ENCODE measurements at regions not wholly inside any gene's neighbourhood (a gene's known extent, or its start where the extent isn't known, plus 50 kb on each side); places are given as distances from the start of the nearest gene placed in this dataset.
"Not testable (repeated sequence)": the region's sequence is repeated elsewhere in the genome, so short reads cannot be mapped to it uniquely, and the experiment has no call there.

DNA sequence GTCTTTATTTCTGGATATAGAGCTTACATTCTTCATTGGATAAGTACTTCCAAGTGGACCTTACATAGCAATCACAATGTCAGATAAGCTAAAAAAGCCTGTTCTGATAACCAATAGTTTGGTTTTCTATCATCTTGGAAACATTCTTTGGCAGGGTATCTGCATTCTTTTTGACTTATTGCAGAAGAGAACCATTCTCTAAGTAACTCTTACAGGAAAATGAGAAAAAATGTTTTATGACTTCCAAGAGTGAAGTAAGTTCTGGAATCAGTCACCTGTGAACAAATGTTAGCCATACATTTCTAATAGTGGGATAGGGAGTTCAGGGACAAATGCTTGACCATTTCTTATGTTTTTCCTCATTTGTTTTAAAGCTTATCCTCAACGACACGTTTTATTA is 564.0 kb downstream of the CD109 start:
- no peak for DNase-seq

DNA sequence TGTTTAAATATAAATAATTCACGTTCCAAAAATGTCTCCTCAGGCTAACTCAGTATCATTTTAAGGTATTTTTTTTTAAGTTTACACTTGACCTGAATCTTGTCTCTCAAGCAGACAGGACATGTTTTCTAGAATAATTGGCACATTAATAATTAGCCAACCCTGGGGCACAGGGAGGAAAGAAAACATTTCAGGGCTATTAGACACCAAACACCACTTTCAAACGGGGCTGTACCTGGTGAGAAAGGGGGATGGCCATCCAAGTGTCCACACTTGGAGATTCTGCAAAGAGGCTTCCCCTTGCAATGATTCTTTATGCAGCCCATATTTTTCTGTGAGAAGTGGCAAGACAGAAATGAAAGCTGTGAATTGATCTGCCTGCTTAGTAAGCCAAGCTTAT is 560.8 kb downstream of the CD109 start:
- DNase-seq = no peak

DNA sequence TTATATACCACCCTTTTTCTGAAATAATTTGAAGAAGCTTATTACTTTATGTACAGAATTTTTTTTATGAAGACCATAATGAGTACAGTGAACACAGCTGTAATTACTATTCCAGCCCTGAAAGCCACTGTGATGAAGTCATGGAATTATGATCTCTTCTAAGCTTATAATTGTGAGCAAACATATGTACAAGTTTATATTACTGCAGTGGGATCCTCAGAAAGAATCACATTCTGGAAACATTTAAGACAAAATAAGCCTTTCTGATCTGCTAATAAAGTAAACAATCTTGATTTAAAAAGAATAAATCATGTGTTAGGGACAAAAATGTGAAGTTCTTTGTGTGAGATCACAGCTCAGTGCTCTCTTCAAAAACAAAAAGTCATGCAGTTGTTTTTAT is 560.4 kb downstream of the CD109 start:
- no peak for DNase-seq

DNA sequence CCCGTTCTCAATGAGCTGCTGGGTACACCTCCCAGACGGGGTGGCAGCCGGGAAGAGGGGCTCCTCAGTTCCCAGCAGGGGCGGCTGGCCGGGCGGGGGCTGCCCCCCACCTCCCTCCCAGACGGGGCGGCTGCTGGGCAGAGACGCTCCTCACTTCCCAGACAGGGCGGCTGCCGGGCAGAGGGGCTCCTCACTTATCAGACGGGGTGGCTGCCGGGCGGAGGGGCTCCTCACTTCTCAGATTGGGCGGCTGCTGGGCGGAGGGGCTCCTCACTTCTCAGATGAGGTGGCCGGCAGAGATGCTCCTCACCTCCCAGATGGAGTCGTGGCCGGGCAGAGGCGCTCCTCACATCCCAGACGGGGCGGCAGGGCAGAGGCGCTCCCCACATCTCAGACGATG is 559.0 kb downstream of the CD109 start:
- DNase-seq = not testable (repeated sequence)

DNA sequence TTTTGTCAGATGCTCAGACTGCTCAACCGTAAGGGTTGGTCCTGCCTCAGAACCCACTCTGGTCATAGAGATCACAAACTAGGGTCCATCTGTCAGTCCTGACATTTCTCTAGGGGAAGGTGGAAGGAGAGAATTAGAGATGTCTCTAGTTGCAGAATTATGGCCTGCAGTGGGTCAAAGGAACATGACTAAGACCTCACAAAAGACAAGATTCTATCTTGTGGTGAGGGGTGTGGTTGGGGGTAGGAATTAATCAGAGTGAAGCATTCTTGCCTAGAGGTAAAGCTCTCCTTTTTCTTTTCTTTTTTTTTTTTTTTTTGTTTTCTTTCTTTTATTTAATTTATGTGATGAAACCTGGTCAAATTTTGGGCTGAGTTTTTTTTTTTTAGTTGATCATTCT is 558.1 kb downstream of the CD109 start:
- not testable (repeated sequence) for DNase-seq

DNA sequence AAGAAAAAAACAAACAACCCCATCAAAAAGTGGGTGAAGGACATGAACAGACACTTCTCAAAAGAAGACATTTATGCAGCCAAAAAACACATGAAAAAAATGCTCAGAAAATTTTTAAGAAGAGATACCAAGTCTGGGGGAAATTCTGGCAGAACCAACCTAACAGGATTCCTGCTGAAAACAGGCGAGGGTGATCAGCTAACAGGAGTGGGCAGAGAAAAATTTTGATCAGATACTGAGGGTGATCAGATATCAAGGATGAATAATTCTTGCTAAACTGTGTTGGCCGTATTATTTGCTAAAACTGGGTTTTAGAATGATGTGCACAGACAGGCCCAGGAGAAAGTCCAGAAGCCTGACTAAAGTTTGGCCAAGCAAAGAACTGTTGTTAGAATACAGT is 557.3 kb downstream of the CD109 start:
- DNase-seq = no peak

DNA sequence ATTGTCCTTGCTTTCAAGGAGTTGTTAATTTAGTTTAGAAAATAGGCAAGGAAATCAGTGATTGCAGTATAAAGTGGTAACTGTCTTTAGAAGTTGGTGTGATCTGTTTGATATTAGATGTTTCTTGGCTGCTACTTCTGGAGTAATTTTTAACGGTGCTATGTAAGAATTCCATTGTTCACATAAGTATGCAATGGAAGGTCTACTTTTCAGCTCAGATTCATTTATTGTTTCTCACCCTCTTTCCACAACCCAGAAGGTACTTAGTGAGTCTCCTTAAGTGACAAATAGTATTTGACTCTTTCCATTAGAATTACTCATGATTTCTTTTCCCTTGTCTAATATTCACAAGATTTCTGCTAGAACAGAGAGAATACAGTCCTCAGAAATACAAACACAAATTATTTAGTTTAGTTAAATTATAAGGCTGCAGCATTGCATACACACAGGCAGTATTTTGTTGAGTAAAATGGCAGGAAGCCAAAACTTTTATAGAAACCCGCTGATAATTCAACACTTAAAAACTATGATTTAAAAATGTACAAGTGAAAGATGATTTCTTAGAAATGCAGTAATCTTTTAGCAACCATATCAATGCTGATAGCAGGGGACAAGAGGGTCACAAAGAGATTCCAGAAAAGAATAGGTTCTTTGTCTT is 554.3 kb downstream of the CD109 start:
- no peak for DNase-seq

DNA sequence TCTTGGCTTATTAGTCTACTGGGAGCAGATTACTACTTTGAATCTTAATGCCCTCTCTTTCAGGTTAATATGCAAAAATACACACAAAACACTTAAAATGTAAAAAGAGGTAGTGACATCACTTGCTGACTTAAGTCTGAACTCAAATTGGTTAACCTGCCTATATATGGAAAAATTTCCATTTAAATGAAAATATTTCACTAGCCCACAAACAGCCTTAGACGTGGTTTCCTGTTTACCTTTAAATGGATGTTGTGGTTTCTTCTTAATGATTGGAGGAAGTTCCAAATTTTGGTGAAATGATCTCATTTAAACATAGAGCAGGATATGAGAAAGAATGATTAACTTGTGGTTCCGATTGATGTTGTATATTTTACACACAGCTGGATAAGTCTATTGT is 553.7 kb downstream of the CD109 start:
- DNase-seq = peak; percentile 43

DNA sequence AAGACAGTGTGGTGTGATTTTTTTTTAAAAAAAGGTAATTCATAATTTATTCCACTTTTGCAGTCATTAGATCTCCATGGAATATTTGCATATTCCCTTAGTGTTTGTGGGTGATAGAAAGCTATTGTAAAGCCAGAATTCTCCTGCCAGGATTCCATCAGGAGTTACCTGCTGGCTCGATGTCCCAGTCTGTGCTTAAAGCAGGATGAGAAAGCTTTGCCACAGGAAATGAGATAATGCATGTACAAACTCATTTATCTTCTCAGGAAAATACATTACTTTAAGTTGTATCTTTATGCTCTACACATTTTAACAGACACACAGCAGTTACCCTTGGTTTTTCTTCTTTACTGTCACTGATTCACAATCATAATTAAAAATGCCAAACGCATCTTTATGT is 553.0 kb downstream of the CD109 start:
- no peak for DNase-seq

DNA sequence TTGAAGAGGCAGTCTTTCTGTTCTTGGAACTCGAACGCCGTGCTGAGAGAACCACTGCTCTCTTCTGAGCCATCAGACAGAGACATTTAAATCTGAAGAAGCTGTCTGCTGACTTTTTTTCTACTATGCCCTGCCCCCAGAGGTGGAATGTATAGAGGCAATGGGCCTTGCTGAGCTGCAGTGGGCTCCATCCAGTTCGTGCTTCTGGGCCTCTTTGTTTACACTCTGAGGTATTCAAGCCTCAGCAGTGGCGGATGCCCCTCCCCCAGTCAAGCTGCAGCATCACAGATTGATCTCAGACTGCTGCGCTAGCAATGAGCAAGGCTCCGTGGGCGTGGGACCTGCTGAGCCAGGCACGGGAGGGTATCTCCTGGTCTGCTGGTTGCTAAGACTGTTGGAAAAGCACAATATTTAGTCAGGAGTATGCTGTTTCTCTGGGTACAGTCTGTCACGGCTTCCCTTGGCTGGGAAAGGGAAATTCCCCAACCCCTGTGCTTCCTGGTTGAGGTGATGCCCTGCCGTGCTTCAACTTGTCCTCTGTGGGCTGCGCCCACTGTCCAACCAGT is 526.8 kb downstream of the CD109 start:
- no peak for DNase-seq

DNA sequence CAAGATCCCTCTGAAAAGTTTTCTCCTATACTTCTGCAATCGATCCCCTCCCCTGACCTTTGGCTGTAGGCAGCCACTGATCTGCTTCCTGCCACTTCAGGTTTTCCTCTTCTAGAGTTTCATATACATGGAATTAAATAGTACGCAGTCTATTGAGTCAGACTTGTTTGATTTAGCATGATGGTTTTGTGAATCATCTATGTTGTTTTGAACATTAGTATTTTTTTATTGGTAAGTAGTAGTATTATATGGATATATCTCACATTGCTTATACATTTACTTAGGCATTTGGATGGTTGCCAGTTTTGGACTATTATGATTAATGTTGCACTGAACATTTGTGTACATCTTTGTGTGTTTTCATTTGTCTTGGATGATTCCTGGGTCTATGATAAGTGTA is 518.0 kb downstream of the CD109 start:
- DNase-seq = no peak

DNA sequence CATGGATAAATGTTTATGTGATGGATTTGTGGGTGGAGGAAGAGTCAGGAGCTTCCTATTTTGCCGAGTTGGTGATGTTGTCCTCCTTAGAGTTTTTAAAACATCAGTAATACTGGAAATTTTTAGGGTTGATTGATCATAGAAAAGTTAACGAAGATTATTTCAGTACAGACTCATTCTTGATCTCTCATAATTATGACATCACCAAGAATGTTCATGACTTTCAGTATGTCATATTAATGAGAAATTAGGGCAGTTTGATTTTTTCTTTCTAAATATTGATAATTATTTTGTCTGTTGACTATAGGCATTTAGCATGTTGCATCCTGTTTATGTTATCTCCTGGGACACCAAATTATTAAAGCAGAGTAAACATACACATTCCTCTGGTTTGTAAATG is 512.2 kb downstream of the CD109 start:
- DNase-seq = no peak

DNA sequence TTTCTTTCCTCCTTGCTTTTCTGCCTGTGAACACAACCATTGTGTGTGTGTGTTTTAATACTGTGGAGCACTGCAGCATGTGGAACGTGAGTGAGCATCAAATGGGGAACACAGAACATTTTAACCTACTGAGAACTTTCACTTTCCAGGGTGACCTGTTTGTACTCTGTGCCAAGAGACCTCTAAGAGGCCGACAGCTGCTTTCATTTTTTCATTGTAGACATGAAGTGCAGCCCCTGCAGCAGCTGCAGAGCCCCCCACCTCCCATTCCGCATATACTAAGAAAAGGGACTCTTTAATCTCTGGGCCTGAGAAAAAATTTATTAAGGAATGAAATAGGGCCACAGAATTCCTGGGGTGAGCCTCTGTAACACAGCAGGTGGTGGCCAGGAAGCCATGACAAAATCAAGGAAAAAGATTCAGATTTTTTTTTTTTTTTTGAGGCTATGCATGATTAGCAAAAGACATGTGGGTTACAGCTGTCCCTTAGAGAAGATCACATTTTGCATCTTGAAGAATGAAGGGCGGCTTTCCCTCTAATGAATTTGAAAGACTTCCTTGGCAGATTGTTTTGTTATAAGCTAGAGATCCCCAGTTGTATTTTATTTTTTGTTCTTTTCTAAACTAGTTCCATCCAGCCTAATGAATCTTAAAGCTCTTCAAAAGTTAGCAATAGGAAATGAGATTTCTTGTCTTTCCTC is 503.4 kb downstream of the CD109 start:
- no peak for DNase-seq

DNA sequence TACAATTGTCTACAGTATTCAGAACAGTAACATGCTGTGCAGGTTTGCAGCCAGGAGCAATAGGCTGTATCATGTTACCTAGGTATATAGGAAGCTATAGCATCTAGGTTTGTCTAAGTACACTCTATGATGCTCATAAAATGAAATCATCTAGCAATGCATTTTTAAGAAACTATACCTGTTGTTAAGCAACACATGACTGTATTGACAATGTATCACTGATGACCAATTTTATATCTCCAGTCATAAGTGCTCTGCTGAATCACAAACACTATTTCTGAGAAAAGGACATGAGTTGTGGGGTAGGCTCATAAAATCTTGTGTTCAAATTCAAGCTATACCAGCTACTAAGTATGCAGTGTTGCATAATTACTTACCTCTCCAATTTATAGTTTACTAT is 501.3 kb downstream of the CD109 start:
- no peak for DNase-seq

DNA sequence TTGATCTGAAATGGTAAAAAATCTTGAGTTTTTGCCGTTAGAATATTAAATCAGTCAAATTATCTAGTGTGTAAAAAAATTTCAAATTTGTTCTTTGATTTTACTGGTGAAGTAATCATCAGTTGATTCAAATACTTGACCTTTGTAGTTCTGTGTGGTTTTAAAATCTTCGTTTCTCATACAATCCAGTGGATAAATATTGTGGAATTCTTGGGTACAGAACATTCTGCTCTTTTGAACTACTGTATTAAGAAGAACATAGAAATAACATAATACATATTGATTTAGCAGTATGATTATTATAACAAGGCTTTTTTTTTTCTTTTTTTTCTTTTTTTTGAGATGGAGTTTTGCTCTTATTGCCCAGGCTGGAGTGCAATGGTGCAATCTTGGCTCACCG is 491.8 kb downstream of the CD109 start:
- no peak for DNase-seq

DNA sequence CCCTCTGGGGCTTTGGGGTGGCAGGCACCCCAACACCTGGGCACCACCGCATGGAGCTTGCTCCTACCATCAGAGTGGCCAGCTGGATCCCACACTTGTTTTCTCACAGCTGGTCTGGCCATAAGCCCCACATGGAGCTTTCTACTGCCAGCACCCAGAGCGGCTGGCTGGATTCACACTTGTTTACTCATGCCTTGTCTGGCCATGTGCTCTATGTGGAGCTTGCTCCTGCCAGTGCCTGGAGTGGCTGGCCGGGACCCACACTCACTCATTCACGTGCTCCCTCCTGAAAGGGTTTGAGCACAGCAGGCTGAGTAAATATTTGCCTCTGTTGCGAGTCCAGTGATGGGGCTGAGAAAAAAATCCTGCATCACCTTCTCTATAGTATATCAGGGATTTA is 487.0 kb downstream of the CD109 start:
- DNase-seq = no peak

DNA sequence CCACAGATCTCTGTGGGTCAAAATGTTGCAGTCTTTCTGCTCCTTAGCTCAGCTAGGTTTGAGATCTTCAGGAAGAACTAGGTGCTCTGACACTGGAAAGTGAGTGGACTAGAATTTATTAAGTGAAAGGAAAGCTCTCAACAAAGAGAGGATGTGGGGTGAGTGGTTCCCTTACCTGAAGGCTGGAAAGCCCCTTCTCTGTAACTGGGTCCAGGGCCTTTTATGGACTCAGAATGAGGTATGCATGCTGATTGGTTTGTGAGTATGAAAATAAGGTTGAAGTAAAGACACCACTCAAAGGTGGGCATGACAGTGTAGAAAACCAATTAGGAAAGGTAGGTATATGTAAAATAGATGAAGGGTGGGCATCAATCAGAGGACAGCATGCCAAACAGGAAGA is 485.5 kb downstream of the CD109 start:
- DNase-seq = no peak

DNA sequence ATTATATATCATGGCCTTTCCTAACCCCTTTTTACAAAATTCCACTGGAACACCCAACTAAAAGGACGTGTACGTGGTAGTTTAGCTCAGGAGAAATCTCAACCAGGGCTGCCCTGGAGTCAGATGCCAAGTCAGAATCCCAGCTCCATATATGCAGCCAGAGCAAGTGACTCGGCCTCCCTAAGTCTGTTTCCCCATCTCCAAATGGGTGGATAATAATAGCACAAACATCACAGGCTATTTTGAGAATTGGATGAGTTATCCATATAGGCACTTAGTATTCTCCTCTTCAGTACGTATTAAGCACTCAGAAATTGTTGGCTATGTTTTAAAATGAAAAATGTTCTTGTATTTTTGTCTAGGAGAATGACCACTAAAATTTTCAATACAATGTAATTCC is 481.5 kb downstream of the CD109 start:
- DNase-seq = no peak

DNA sequence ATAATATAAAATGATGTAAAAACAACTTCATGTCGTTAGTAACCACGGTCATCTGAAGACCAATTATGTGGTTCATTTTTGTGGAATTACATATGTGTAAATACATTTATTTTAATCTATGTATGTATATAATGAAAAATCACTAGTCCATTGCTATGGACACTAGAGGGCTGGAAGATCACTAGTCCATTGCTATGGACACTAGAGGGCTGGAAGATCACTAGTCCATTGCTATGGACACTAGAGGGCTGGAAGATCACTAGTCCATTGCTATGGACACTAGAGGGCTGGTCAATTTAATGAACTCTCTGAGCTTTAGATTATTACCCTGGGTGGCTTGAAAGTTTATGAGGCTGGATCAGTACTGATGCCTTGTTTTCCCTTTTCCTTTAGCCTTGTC is 474.5 kb downstream of the CD109 start:
- not testable (repeated sequence) for DNase-seq

DNA sequence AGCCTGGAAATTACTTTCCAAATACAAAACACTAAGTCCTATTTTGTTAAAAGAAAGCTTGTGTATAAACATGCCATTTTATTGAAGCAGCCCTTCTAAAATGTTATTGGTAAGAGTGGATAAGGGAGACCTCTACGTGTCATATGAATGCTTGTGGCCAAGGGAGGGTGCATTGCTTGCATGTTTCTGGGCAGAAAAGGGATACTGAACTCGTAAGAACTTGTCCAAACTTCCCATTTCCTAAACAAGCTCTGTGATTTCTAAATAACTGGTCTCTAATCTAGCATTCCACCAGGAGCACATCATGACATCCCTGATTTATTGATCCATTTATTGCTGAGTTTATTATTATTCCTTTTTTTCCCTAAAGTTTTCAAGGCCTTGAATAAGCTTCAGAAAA is 474.1 kb downstream of the CD109 start:
- DNase-seq = peak; percentile 38

DNA sequence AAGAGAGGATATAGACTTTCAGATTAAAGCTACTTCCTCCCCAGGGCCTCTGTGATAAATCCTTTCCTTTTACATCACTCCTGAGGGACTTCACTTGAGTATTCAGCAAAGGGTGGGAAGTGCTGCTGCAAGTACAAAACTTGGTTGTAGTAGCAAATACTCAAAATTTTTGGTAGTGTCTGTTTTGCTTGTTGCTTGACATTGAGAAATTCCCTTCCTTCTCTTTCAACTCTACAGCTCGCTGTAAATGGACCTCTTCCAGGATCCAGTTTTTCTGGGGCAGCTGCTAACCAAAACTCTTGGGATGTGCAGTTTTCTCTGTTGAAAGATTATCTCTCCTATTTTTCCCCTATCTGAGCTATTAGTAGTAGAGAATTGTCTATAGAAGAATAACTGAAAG is 472.0 kb downstream of the CD109 start:
- DNase-seq = no peak

DNA sequence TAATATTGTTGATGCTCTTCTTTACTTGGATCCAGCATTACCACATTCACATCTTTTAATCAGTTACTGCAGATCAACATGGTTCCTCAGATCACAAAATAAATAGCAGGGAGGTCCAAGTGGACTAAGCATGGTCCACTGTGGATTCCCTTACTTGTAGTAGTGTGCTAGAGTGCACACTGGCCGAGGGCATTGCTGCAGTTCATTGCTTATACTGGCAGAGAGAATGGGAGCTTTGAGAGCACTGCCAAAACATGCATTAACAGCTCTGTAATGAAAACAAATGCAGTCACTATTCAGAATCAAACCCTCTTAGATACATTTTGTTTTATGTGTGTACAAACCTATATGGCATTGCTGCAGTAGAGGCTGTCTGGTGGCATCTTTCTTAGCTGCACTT is 471.5 kb downstream of the CD109 start:
- DNase-seq = no peak

DNA sequence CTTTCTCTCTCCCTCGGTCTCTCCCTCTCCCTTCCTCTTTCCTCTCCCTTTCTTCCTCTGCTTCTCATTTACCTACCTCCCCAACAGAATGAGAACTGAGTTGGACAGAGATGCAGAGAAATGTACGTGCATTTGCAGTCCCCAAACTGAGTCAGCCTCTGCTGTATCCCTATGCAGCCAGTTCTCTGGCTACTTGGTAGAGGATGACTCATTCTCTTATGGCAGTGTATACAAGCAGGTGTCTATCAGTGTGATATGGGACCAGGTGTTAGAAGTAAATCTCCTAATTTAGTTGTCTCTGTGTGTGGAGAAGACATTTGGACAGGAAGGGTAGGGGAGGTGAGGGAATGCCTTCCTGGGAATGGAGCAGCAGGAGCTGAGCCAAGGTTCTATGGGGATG is 470.8 kb downstream of the CD109 start:
- no peak for DNase-seq

DNA sequence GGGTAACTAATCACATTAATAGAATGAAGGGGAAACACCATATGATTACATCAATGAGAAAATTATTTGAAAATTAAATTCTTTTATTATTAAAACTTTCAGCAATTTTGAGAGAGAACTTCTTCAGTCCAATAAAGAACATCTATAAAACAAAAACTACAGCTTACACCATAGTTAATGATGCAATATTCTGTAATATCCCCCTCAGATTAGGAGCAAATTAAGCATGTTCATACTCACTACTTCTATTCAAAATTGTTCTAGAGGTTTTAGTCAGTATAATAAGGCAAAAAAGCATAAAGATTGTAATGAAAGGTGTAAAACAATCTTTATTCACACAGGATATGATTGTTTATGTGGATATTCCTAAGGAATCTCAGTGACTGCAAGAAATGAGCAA is 465.4 kb downstream of the CD109 start:
- no peak for DNase-seq
